Ishikawa (cell line): ENCODE measurements at regions not wholly inside any gene's neighbourhood (a gene's known extent, or its start where the extent isn't known, plus 50 kb on each side); places are given as distances from the start of the nearest gene placed in this dataset.

Experiments
- CEBPB ChIP-seq: IDR thresholded peaks from 2 replicates; pipeline ENCODE4 v1.6.1; 2012
- EGR1 ChIP-seq: IDR thresholded peaks from 2 replicates; pipeline ENCODE4 v1.6.1; 2012
- EP300 ChIP-seq: IDR thresholded peaks from 2 replicates; pipeline ENCODE4 v1.6.1; 2012; ENCODE audit warnings: borderline replicate concordance
- MAX ChIP-seq: IDR thresholded peaks from 2 replicates; pipeline ENCODE4 v1.6.1; 2012
- TAF1 ChIP-seq: IDR thresholded peaks from 2 replicates; pipeline ENCODE4 v1.6.1; 2012; ENCODE audit warnings: low read depth, mild to moderate bottlenecking
- TCF12 ChIP-seq: IDR thresholded peaks from 2 replicates; pipeline ENCODE4 v1.6.1; 2012; ENCODE audit warnings: low read depth
- TEAD4 ChIP-seq: IDR thresholded peaks from 2 replicates; pipeline ENCODE4 v1.6.1; 2012
- USF1 ChIP-seq: IDR thresholded peaks from 2 replicates; pipeline ENCODE4 v1.6.1; 2012

DNA sequence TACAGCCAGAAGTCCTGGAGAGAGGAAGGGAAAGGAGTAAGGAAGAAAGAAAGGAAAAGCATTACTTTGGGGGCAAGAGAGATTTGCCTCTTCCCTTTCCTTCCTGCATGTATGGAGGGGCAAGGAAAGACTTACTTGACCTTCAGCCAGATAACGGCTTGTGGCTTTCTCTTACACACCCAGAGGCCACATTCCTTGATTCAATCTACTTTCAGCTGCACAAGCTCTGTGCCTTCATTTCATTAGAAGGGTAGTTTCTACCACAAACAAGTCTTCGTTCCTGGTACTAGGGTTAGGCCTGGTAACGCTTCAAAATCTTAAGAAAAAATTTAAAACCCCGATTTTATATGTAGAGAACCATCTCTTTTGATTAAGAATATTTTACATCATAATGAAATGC is 835.9 kb downstream of the TUSC7 start:
- TF ChIP-seq USF1 (no peak), TEAD4 (no peak), TAF1 (no peak), EP300 (no peak), TCF12 (no peak), CEBPB (no peak), MAX (no peak), EGR1 (no peak)
